GM12878 (cell line): ENCODE measurements at regions not wholly inside any gene's neighbourhood (a gene's known extent, or its start where the extent isn't known, plus 50 kb on each side); places are given as distances from the start of the nearest gene placed in this dataset.

ENCODE experiments used
- ATAC-seq: fragments of 200-7000 bp; cut with Tn5 transposase; 3 replicates; pipeline ENCODE4 v1.9.1; 2020; ENCODE audit warnings: mild to moderate bottlenecking, moderate library complexity
- BruUV-seq: library from RNA; stranded (reverse); fragments of 400-500 nt; replicated peaks from 2 replicates; lab custom pipeline; 2021; lab: Mats Ljungman, UMichigan
- CTCF ChIA-PET: fragments of 300-600 bp; sonication (Branson Sonifier 250); formaldehyde crosslinking; extraction: SDS; loops from one replicate; lab custom pipeline; 2021; ENCODE audit warnings: inconsistent platforms; lab: Yijun Ruan, JAX
- POLR2A ChIA-PET: fragments of 350-600 bp; formaldehyde crosslinking; extraction: SDS; loops from one replicate; lab custom pipeline; 2021; ENCODE audit warnings: inconsistent platforms; lab: Charles Lee
- RAD21 ChIA-PET: fragments of 300-600 bp; sonication (Branson Sonifier 250); formaldehyde crosslinking; loops from one replicate; lab custom pipeline; 2023; ENCODE audit warnings: antibody characterized with exemption; ENCODE audit not compliant: unreplicated experiment; lab: Charles Lee
- SMC1A ChIA-PET: fragments of 300-600 bp; sonication (Branson Sonifier 250); formaldehyde crosslinking; loops from one replicate; lab custom pipeline; 2023; ENCODE audit not compliant: unreplicated experiment, uncharacterized antibody; lab: Charles Lee
- DNase-seq: peaks from one replicate; pipeline ENCODE4 v3.0.0-alpha.2; 2011; ENCODE audit warnings: low read depth, low spot score
- FAIRE-seq: peaks from 3 replicates; lab custom pipeline; 2011; peaks lifted over from hg19 to GRCh38; lab: Jason Lieb, UNC
- H2AFZ ChIP-seq: 2 replicates; pipeline ENCODE4 v1.6.0; 2011; ENCODE audit warnings: low read depth, low read length, control low read depth; ENCODE audit not compliant: control insufficient read depth
- H3K27ac ChIP-seq: 2 replicates; pipeline ENCODE4 v1.5.1; 2011; ENCODE audit warnings: control low read depth; ENCODE audit not compliant: control insufficient read depth, insufficient read depth
- H3K27me3 ChIP-seq, 2 experiments: replicated peaks in 1 of 2; 2 replicates each; pipeline versions ENCODE4 v1.6.0 to v1.6.1; 2011; ENCODE audit warnings: low read length in 1 of 2; ENCODE audit not compliant: control insufficient read depth in 2 of 2, insufficient read depth in 2 of 2
- H3K36me3 ChIP-seq, 2 experiments: 2 replicates each; pipeline ENCODE4 v1.5.1; 2011; ENCODE audit warnings: low read length in 1 of 2; ENCODE audit not compliant: control insufficient read depth in 2 of 2, insufficient read depth in 2 of 2
- H3K4me1 ChIP-seq: 2 replicates; pipeline ENCODE4 v1.6.1; 2011; ENCODE audit warnings: mild to moderate bottlenecking, low read length, moderate library complexity, mixed read lengths; ENCODE audit not compliant: control insufficient read depth, insufficient read depth
- H3K4me2 ChIP-seq: 2 replicates; pipeline ENCODE4 v1.6.0; 2011; ENCODE audit warnings: control low read depth; ENCODE audit not compliant: control insufficient read depth, insufficient read depth
- H3K4me3 ChIP-seq: fragments of 200-600 bp; sonication (generic); 2 replicates; pipeline ENCODE4 v1.5.1; 2016
- H3K79me2 ChIP-seq: 2 replicates; pipeline ENCODE4 v1.6.0; 2011; ENCODE audit warnings: low read length; ENCODE audit not compliant: control insufficient read depth, insufficient read depth
- H3K9ac ChIP-seq: 2 replicates; pipeline ENCODE4 v1.8.0; 2011; ENCODE audit warnings: low read length, control low read depth, mixed read lengths; ENCODE audit not compliant: control insufficient read depth, insufficient read depth
- H3K9me3 ChIP-seq: replicated peaks from 3 replicates; pipeline ENCODE4 v1.5.1; 2011; ENCODE audit warnings: mild to moderate bottlenecking, low read length; ENCODE audit not compliant: control insufficient read depth, insufficient read depth
- H4K20me1 ChIP-seq: 2 replicates; pipeline ENCODE4 v1.6.0; 2011; ENCODE audit not compliant: control insufficient read depth, insufficient read depth
- ASH2L ChIP-seq: fragments of 300-600, 200-600 bp; sonication (generic); IDR thresholded peaks from 2 replicates; pipeline ENCODE4 v1.6.1; 2017; ENCODE audit warnings: low read depth, mild to moderate bottlenecking, borderline replicate concordance
- ATF2 ChIP-seq: IDR thresholded peaks from 2 replicates; pipeline ENCODE4 v1.6.1; 2012; ENCODE audit warnings: low read length, inconsistent platforms
- BMI1 ChIP-seq: fragments of 450-650 bp; IDR thresholded peaks from 2 replicates; pipeline ENCODE4 v1.6.1; 2016; ENCODE audit warnings: mild to moderate bottlenecking, moderate library complexity, borderline replicate concordance
- HDAC6 ChIP-seq: fragments of 200-600 bp; sonication (generic); IDR thresholded peaks from one replicate; pipeline ENCODE4 v1.8.0; 2017; ENCODE audit warnings: antibody characterized with exemption; ENCODE audit not compliant: unreplicated experiment
- NFYA ChIP-seq: IDR thresholded peaks from 2 replicates; pipeline ENCODE4 v1.6.1; 2011; ENCODE audit warnings: low read depth, mild to moderate bottlenecking, low read length, improper control_type of control experiment, borderline replicate concordance
- POU2F2 ChIP-seq: IDR thresholded peaks from 3 replicates; pipeline ENCODE4 v1.6.1; 2011; ENCODE audit warnings: low read depth, mild to moderate bottlenecking, low read length, borderline replicate concordance
- SRF ChIP-seq, 2 experiments: IDR thresholded peaks; 2 replicates each; pipeline ENCODE4 v1.6.1; 2011; ENCODE audit warnings: low read depth in 2 of 2, low read length in 2 of 2, mild to moderate bottlenecking in 1 of 2, moderate library complexity in 1 of 2
- STAT1 ChIP-seq: fragments of 450-650 bp; conservative IDR thresholded peaks from 2 replicates; pipeline ENCODE4 v1.6.1; 2014; ENCODE audit warnings: antibody characterized with exemption, mild to moderate bottlenecking
- WGBS: methylation state at CpG from one replicate; pipeline ENCODE4 v1.1.6; 2016; ENCODE audit warnings: low lambda C conversion rate; ENCODE audit not compliant: insufficient replicate concordance, insufficient coverage; ENCODE audit errors: missing lambda C conversion rate; 5-methylcytosine and 5-hydroxymethylcytosine counted together
- in situ Hi-C: fragments of 300-500 bp; cut with MboI; formaldehyde crosslinking; loops from 9 replicates; pipeline ENCODE4 v1.14.3; 2018; ENCODE audit warnings: mixed read lengths
- intact Hi-C: fragments of 100-400 bp; cut with micrococcal nuclease; formaldehyde crosslinking; loops from one replicate; pipeline ENCODE4 v1.14.2; 2022; ENCODE audit not compliant: unreplicated experiment

- no peaks in the 10 kb centered on the region for H3K9me3 ChIP-seq
- H3K9ac ChIP-seq = no peak overlapping the region
- TF ChIP-seq ATF2 (no peak), STAT1 (no peak), SRF (IDR thresholded peaks at IDR 0.05; ENCODE audit: low read depth in 2 of 2, low read length in 2 of 2) (no peak), HDAC6 (no peak), NFYA (no peak), POU2F2 (no peak), ASH2L (no peak), BMI1 (no peak)
- TF ChIP-seq, all 136 proteins: peak for 0
- WGBS = 37% methylated on average over 3 of the region's 3 CpGs
- no TSS peak for BruUV-seq
- ChIA-PET SMC1A (interaction anchor here (0.6 kb wide), 1 partner anchor 1080 kb away, joined by 3 read pairs; no protein-coding TSS in a partner anchor), CTCF (no interaction called here), RAD21 (no interaction called here), POLR2A (no interaction called here)
- H4K20me1 ChIP-seq = no peaks in the 10 kb centered on the region
- H3K4me3 ChIP-seq = no peak overlapping the region
- H3K27me3 ChIP-seq = peaks cover 0 to 5% of the 10 kb centered on the region in 2 experiments; a peak in 2 of 4 replicates
- no peak for DNase-seq
- no peak overlapping the region for H3K4me2 ChIP-seq
- in situ Hi-C loops = no loop called here
- no peak overlapping the region for H2AFZ ChIP-seq
- no peak for FAIRE-seq
- no peaks in the 10 kb centered on the region for H3K79me2 ChIP-seq
- H3K4me1 ChIP-seq = no peaks in the 10 kb centered on the region
- H3K36me3 ChIP-seq = no peaks in the 10 kb centered on the region
- intact Hi-C loops = no loop called here
- no peak for ATAC-seq
- no peak overlapping the region for H3K27ac ChIP-seq
Measured at GRCh38 chr2:175293195-175293594, 111.7 kb upstream of the ATP5MC3 start.
